Vagina (tissue), 2 donors: ENCODE measurements at regions not wholly inside any gene's neighbourhood (a gene's known extent, or its start where the extent isn't known, plus 50 kb on each side); places are given as distances from the start of the nearest gene placed in this dataset.

Experiments
- DNase-seq, 2 donors: peaks; one replicate each; pipeline ENCODE4 v3.0.0-alpha.2; 2017; ENCODE audit errors: extremely low spot score in 2 of 2
- H3K27ac ChIP-seq: fragments of 200-600 bp; sonication (generic); one replicate; pipeline ENCODE4 v1.5.1; 2019
- H3K27me3 ChIP-seq: fragments of 200-600 bp; sonication (generic); one replicate; pipeline ENCODE4 v1.5.1; 2019
- H3K36me3 ChIP-seq, 2 donors: fragments of 200-600 bp; sonication (generic); one replicate each; pipeline ENCODE4 v1.5.1; 2017 to 2019
- H3K4me1 ChIP-seq: fragments of 200-600 bp; sonication (generic); one replicate; pipeline ENCODE4 v1.5.1; 2019
- H3K4me3 ChIP-seq, 2 donors: fragments of 200-600 bp; sonication (generic); 1 replicate in 1 of 2; 2 replicates in 1 of 2; pipeline ENCODE4 v1.5.1; 2016 to 2019
- H3K9me3 ChIP-seq: fragments of 200-600 bp; sonication (generic); one replicate; pipeline ENCODE4 v1.5.1; 2019
- POLR2A ChIP-seq, 2 donors: fragments of 450-650 bp; IDR thresholded peaks; one replicate each; pipeline ENCODE4 v1.6.1; 2017; ENCODE audit warnings: antibody characterized with exemption in 2 of 2, mild to moderate bottlenecking in 2 of 2, moderate library complexity in 2 of 2
- POLR2AphosphoS5 ChIP-seq, 2 donors: sonication (generic); formaldehyde crosslinking; IDR thresholded peaks; one replicate each; pipeline ENCODE4 v1.9.0; 2017; ENCODE audit warnings: antibody characterized with exemption in 2 of 2, mild to moderate bottlenecking in 2 of 2, low read depth in 1 of 2; ENCODE audit not compliant: insufficient read depth in 1 of 2
- intact Hi-C: fragments of 100-400 bp; cut with DNase I; formaldehyde crosslinking; loops from one replicate; pipeline ENCODE4 v1.15.1; 2023
- TF ChIP-seq, protein P1 (sequence below), 3 experiments: fragments of 450-650 bp in 2 of 3; fragments of 200-600 bp in 1 of 3; sonication (generic) in 1 of 3; IDR thresholded peaks; one replicate each; pipeline ENCODE4 v1.5.1; 2017 to 2019; ENCODE audit warnings: antibody characterized with exemption in 3 of 3, mild to moderate bottlenecking in 2 of 3, moderate library complexity in 2 of 3

DNA sequence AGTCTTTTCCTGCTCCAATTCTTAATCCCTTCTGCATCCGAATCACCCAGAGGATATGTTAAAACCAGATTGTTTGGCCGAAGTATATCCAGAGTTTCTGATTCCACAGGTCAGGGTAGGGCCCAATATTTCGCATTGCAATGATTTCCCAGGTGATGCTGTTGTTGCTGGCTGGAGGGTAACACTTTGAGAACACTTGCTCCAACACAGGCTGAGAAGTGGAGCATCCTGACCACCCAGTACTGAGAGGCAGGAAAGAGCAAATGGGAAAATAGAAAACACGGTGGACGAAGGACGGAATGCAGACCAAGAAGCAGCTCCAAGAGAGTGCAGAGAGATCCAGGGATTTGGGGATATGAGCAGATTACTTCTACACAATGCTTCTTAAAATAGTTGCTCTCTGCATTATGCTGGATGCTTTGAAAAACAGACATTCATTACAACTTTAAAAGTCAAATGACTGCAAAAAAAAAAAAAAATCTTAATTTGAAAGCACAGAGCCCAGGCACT lies 362.2 kb upstream of the SLC14A2 start:
- no peaks in the 10 kb centered on the region for H3K9me3 ChIP-seq
- peaks cover 35% of the 10 kb centered on the region for H3K4me1 ChIP-seq
- H3K27ac ChIP-seq: no peak overlapping the region
- no peaks in the 10 kb centered on the region for H3K36me3 ChIP-seq
- no peak overlapping the region for H3K4me3 ChIP-seq
- no peak for TF ChIP-seq POLR2AphosphoS5 (IDR thresholded peaks at IDR 0.05; ENCODE audit: insufficient read depth in 1 of 2, low read depth in 1 of 2)
- intact Hi-C loops: no loop called here
- no peaks in the 10 kb centered on the region for H3K27me3 ChIP-seq
- DNase-seq: no peak

DNA sequence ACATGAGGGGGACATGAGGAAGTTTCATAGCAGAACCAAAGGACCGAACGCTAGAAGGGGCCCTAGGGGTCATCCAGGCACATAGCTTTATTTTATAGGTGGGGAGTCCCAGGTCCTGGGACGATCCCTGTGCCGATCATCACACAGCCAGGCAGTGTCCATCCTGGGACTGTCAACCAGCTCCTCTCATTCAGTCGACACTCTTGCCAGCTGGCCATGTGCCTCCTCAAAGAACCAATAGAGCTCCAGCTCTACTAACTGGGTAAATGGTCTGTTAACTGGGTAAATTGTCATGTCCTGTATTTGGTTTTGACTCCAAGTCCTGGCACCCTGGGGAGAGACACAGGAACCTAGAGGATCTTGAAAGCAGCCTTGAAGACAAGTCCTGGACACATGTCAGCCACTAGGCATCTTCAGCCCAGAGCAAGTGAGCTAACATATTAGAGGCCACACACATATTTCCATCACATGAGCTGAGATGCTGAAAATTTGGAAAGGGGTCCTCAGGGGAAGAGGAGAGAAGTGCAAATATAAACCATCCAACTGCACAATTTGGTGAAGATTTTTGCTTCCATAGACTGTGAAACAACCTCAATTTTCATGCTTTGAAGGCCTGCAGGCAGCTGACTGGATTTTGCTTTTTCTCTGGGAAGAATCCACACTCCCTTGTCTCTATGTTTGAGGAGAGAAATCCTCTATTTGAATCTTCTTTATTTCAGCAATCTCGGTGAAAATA lies 361.1 kb upstream of the SLC14A2 start:
- no peak for TF ChIP-seq POLR2A (IDR thresholded peaks at IDR 0.05)
- Histone ChIP-seq H3K9me3 (no peaks in the 10 kb centered on the region), H3K4me1 (peaks cover 25% of the 10 kb centered on the region), H3K36me3 (no peaks in the 10 kb centered on the region), H3K4me3 (no peak overlapping the region), H3K27me3 (no peaks in the 10 kb centered on the region), H3K27ac (peak overlapping the region; percentile 68)
- intact Hi-C loops: no loop called here
- DNase-seq: no peak

DNA sequence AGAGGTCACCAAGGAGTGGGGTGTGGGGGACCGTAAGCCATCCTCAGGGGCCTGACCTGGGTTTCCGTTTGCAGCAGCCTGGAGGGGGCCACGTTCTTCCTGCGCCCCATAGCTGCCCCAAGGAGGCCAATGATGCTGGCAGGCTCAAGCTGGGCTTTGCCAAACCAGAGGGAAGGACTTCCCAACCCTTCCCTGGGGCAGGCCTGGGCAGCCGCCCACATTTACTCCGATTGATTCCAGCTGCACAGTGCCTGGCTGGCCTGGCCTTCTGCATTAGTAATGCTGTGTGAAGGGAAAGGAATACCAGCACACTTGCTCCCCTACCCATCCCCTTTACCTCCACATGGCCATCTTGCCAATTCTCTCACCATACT lies 360.6 kb upstream of the SLC14A2 start:
- Histone ChIP-seq H3K4me1 (peaks cover 21% of the 10 kb centered on the region), H3K27ac (peak overlapping the region; percentile 68), H3K27me3 (no peaks in the 10 kb centered on the region), H3K4me3 (no peak overlapping the region), H3K36me3 (no peaks in the 10 kb centered on the region), H3K9me3 (no peaks in the 10 kb centered on the region)
- intact Hi-C loops: no loop called here
- TF ChIP-seq POLR2AphosphoS5 (IDR thresholded peaks at IDR 0.05; ENCODE audit: insufficient read depth in 1 of 2, low read depth in 1 of 2): peak in 1 of 2 donors; percentile 43
- TF ChIP-seq, protein P1, sequence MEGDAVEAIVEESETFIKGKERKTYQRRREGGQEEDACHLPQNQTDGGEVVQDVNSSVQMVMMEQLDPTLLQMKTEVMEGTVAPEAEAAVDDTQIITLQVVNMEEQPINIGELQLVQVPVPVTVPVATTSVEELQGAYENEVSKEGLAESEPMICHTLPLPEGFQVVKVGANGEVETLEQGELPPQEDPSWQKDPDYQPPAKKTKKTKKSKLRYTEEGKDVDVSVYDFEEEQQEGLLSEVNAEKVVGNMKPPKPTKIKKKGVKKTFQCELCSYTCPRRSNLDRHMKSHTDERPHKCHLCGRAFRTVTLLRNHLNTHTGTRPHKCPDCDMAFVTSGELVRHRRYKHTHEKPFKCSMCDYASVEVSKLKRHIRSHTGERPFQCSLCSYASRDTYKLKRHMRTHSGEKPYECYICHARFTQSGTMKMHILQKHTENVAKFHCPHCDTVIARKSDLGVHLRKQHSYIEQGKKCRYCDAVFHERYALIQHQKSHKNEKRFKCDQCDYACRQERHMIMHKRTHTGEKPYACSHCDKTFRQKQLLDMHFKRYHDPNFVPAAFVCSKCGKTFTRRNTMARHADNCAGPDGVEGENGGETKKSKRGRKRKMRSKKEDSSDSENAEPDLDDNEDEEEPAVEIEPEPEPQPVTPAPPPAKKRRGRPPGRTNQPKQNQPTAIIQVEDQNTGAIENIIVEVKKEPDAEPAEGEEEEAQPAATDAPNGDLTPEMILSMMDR (IDR thresholded peaks at IDR 0.05): no peak
- DNase-seq: no peak

DNA sequence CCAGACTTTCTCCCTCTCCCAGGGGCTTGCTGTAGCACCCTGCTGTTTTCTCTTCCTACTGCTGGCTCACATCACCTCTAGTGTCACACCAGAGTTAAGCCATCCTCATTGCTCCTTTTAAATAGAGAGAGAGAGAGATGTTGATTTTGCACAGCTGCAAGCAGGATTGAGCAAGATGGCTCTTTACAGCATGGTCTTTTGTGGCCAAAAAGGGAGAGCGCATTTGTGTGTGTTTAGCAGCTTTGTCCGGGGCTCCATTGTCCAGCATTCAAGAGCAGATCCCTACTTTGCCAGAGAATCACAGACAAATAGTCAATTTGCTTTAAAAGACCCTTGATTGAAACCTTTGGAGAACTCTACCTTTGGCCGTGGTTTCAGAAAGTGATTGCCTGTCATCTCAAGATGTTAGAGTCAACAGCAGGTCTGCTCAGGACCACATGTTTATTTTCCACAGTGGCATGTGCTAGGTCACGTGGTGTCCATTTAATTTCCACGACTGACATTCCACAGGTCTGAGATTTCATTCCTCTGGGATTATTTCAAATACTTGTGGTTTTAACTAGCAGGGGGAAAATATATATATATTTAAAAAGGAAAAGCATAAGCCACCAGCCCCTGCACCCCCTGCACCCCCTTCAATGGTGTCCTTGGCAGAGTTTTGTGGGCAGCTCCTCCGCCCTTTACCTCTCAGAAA lies 359.9 kb upstream of the SLC14A2 start:
- Histone ChIP-seq H3K4me3 (no peak overlapping the region), H3K27ac (peak overlapping the region; percentile 68), H3K36me3 (no peaks in the 10 kb centered on the region), H3K27me3 (no peaks in the 10 kb centered on the region), H3K9me3 (no peaks in the 10 kb centered on the region), H3K4me1 (peaks cover 17% of the 10 kb centered on the region)
- intact Hi-C loops: no loop called here
- no peak for DNase-seq
- TF ChIP-seq, protein P1 (IDR thresholded peaks at IDR 0.05): no peak
- TF ChIP-seq POLR2A (IDR thresholded peaks at IDR 0.05) (no peak), POLR2AphosphoS5 (IDR thresholded peaks at IDR 0.05; ENCODE audit: insufficient read depth in 1 of 2, low read depth in 1 of 2) (no peak)

DNA sequence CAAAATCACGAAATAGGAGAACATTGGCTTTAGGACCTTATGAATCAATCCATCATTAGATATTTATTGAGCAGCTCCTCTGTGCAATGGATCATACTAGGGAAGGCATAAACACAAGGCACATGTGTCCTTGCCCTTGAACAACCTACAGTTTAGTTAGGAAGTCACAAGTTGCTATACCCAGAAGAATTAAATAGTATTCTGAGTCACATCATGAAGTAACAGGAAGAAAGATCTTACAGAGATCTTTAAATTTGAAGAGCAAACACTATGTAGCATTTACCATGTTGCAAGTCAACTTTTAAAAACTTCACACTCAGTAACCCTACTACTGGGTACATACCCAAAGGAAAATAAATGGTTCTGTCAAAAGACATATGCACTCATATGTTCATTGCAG lies 355.2 kb upstream of the SLC14A2 start:
- Histone ChIP-seq H3K27me3 (no peaks in the 10 kb centered on the region), H3K36me3 (no peaks in the 10 kb centered on the region), H3K4me3 (no peak overlapping the region), H3K9me3 (no peaks in the 10 kb centered on the region), H3K27ac (no peak overlapping the region), H3K4me1 (peaks cover 3% of the 10 kb centered on the region)
- TF ChIP-seq POLR2A (IDR thresholded peaks at IDR 0.05) (no peak), POLR2AphosphoS5 (IDR thresholded peaks at IDR 0.05; ENCODE audit: insufficient read depth in 1 of 2, low read depth in 1 of 2) (no peak)
- intact Hi-C loops: no loop called here
- no peak for DNase-seq

DNA sequence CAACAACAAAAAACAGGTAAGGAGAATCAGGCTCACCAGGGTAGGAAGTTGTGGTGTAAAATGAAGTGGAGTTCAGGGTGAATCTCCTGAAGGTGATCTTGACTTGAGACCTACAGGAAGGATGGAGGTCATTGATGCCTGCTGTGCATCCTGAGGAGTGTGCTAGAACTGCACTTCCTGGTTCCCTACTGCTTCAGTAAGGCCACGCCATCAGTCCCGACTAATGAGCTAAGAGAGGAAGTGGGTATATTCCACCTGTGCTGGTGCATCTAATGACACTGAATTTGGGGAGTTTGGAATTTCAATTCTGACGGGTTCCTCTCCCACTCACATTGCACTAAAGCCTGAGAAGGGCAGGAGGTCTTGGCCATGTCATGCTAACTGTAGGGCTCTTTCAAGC lies 349.3 kb upstream of the SLC14A2 start:
- no peak for DNase-seq
- H3K27ac ChIP-seq: no peak overlapping the region
- no peaks in the 10 kb centered on the region for H3K4me1 ChIP-seq
- no peaks in the 10 kb centered on the region for H3K36me3 ChIP-seq
- intact Hi-C loops: no loop called here
- no peaks in the 10 kb centered on the region for H3K9me3 ChIP-seq
- H3K4me3 ChIP-seq: no peak overlapping the region
- TF ChIP-seq POLR2A (IDR thresholded peaks at IDR 0.05): no peak
- no peaks in the 10 kb centered on the region for H3K27me3 ChIP-seq

DNA sequence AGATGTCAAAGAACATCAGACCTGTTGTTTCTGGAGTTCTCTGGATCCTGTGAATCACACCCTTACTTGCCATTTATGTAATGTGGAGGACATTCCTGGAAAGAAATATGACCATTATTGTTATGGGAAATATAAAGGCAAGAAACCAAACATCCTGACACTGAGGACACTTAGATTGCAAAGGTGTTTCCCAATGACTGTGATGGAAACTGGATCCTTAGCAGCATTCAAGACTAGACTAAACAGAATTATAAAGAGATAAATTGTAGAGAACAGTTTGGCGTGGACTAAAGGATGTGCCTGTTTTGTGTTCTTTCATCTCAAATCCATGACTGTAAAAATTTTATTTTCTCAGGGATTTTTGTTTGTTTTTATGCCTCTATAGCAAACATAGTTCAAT lies 347.7 kb upstream of the SLC14A2 start:
- Histone ChIP-seq H3K36me3 (no peaks in the 10 kb centered on the region), H3K4me1 (no peaks in the 10 kb centered on the region), H3K27ac (no peak overlapping the region), H3K27me3 (no peaks in the 10 kb centered on the region), H3K9me3 (no peaks in the 10 kb centered on the region), H3K4me3 (no peak overlapping the region)
- intact Hi-C loops: no loop called here
- TF ChIP-seq, protein P1 (IDR thresholded peaks at IDR 0.05): no peak
- TF ChIP-seq POLR2AphosphoS5 (IDR thresholded peaks at IDR 0.05; ENCODE audit: insufficient read depth in 1 of 2, low read depth in 1 of 2): no peak
- no peak for TF ChIP-seq POLR2A (IDR thresholded peaks at IDR 0.05)
- no peak for DNase-seq
